ENCODE measurements at regions not wholly inside any gene's neighbourhood (a gene's known extent, or its start where the extent isn't known, plus 50 kb on each side); places are given as distances from the start of the nearest gene placed in this dataset.

DNA sequence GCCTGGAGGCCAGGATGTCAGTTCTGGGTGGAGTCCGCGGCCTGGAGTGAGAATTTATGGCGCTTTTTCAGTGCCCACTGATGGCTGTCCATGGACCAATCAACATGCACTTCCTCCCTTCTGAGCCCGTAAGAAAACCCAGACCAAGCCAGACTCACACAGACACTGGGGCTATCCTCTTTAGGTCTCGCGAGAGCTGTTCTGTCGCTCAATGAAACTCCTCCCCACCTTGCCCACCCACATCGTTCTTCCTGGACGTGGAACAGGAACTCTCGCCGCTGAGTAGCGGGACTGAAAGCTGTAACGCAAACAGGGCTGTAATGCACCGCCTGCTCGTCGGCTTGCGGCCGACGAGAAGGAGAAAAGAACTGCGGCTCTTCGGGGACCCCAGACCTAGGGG is 833.0 kb upstream of the CADM2 start:
- TF ChIP-seq EZH2 (IDR thresholded peaks at IDR 0.05; ENCODE audit: insufficient read depth, poor library complexity, severe bottlenecking): no peak
- no peak for TF ChIP-seq EZH2phosphoT487 (IDR thresholded peaks at IDR 0.05; ENCODE audit: insufficient read depth, low read depth)
